ENCODE measurements at regions not wholly inside any gene's neighbourhood (a gene's known extent, or its start where the extent isn't known, plus 50 kb on each side); places are given as distances from the start of the nearest gene placed in this dataset.
"Not testable (repeated sequence)": the region's sequence is repeated elsewhere in the genome, so short reads cannot be mapped to it uniquely, and the experiment has no call there.

- TF ChIP-seq CTCF (IDR thresholded peaks at IDR 0.05; ENCODE audit: low read depth, low read length), result no peak
Measured at GRCh38 chr2:195438692-195439091, 218.3 kb upstream of the SLC39A10 start.

GRCh38 chr2:195437521-195437920 lies 219.5 kb upstream of the SLC39A10 start:
- Histone ChIP-seq H3K27me3 (ENCODE audit: insufficient read depth, low read depth, severe bottlenecking) (no peaks in the 10 kb centered on the region), H3K9me3 (ENCODE audit: severe bottlenecking) (peaks cover 2% of the 10 kb centered on the region)

More at GRCh38 chr2:195438692-195439091, 218.3 kb upstream of the SLC39A10 start:
- no peaks in the 10 kb centered on the region for H3K27me3 ChIP-seq (ENCODE audit: insufficient read depth, low read depth, severe bottlenecking)
- H3K27ac ChIP-seq, result no peak overlapping the region
- H3K36me3 ChIP-seq, result no peaks in the 10 kb centered on the region
- DNase-seq, result no peak
- peaks cover 2% of the 10 kb centered on the region for H3K9me3 ChIP-seq (ENCODE audit: severe bottlenecking)
- no peak overlapping the region for H3K4me3 ChIP-seq (ENCODE audit: low read depth, low read length)

GRCh38 chr2:195434346-195434745 lies 222.7 kb upstream of the SLC39A10 start:
- no peak for DNase-seq
- no peak overlapping the region for H3K27ac ChIP-seq
- no peak overlapping the region for H3K4me3 ChIP-seq (ENCODE audit: low read depth, low read length)
- H3K36me3 ChIP-seq, result no peaks in the 10 kb centered on the region
- H3K9me3 ChIP-seq (ENCODE audit: severe bottlenecking), result no peaks in the 10 kb centered on the region
- no peaks in the 10 kb centered on the region for H3K27me3 ChIP-seq (ENCODE audit: insufficient read depth, low read depth, severe bottlenecking)
- no peak for TF ChIP-seq CTCF (IDR thresholded peaks at IDR 0.05; ENCODE audit: low read depth, low read length)

More at GRCh38 chr2:195437521-195437920, 219.5 kb upstream of the SLC39A10 start:
- Histone ChIP-seq H3K4me3 (ENCODE audit: low read depth, low read length) (no peak overlapping the region), H3K36me3 (no peaks in the 10 kb centered on the region), H3K27ac (no peak overlapping the region)
- TF ChIP-seq CTCF (IDR thresholded peaks at IDR 0.05; ENCODE audit: low read depth, low read length), result no peak
- no peak for DNase-seq

GRCh38 chr2:195433729-195434128 lies 223.3 kb upstream of the SLC39A10 start:
- H3K9me3 ChIP-seq (ENCODE audit: severe bottlenecking); DNase-seq; H3K36me3 ChIP-seq; H3K4me3 ChIP-seq (ENCODE audit: low read depth, low read length); H3K27ac ChIP-seq; H3K27me3 ChIP-seq (ENCODE audit: insufficient read depth, low read depth, severe bottlenecking): not testable (repeated sequence)

GRCh38 chr2:195428673-195429072 lies 228.4 kb upstream of the SLC39A10 start:
- no peaks in the 10 kb centered on the region for H3K9me3 ChIP-seq (ENCODE audit: severe bottlenecking)
- TF ChIP-seq CTCF (IDR thresholded peaks at IDR 0.05; ENCODE audit: low read depth, low read length), result no peak
- H3K27ac ChIP-seq, result no peak overlapping the region
- no peak for DNase-seq
- no peaks in the 10 kb centered on the region for H3K27me3 ChIP-seq (ENCODE audit: insufficient read depth, low read depth, severe bottlenecking)
- no peak overlapping the region for H3K4me3 ChIP-seq (ENCODE audit: low read depth, low read length)
- no peaks in the 10 kb centered on the region for H3K36me3 ChIP-seq

- H3K9me3 ChIP-seq (ENCODE audit: severe bottlenecking), result no peaks in the 10 kb centered on the region
- no peak for TF ChIP-seq CTCF (IDR thresholded peaks at IDR 0.05; ENCODE audit: low read depth, low read length)
- no peaks in the 10 kb centered on the region for H3K36me3 ChIP-seq
- DNase-seq, result no peak
- H3K4me3 ChIP-seq (ENCODE audit: low read depth, low read length), result no peak overlapping the region
- H3K27me3 ChIP-seq (ENCODE audit: insufficient read depth, low read depth, severe bottlenecking), result no peaks in the 10 kb centered on the region
- H3K27ac ChIP-seq, result no peak overlapping the region
Measured at GRCh38 chr2:195425328-195425727, 231.7 kb upstream of the SLC39A10 start.

Measured in WERI-Rb-1 (cell line).